PFSK-1 (cell line): ENCODE measurements at regions not wholly inside any gene's neighbourhood (a gene's known extent, or its start where the extent isn't known, plus 50 kb on each side); places are given as distances from the start of the nearest gene placed in this dataset.

Source experiments
- FOXP2 ChIP-seq: optimal IDR thresholded peaks from 2 replicates; pipeline ENCODE3; 2011; ENCODE audit warnings: borderline replicate concordance, control low read depth, inconsistent platforms; ENCODE audit not compliant: insufficient read depth; ENCODE audit errors: extremely low read length, extremely low read depth
- POLR2AphosphoS5 ChIP-seq: IDR thresholded peaks from 2 replicates; pipeline ENCODE4 v1.6.1; 2012; ENCODE audit warnings: low read depth, mild to moderate bottlenecking, control low read depth, low read length, moderate library complexity
- SIN3A ChIP-seq: IDR thresholded peaks from 2 replicates; pipeline ENCODE4 v1.6.1; 2012; ENCODE audit warnings: mild to moderate bottlenecking, low read length, moderate library complexity, borderline replicate concordance; ENCODE audit not compliant: insufficient read depth
- TAF1 ChIP-seq: IDR thresholded peaks from 2 replicates; pipeline ENCODE4 v1.6.1; 2012; ENCODE audit warnings: low read length, control low read depth, borderline replicate concordance; ENCODE audit not compliant: insufficient read depth
- TF ChIP-seq, protein P1 (sequence below), 2 experiments: IDR thresholded peaks; 2 replicates each; pipeline versions ENCODE4 v1.6.1 to v1.8.0; 2011 to 2012; ENCODE audit warnings: low read depth in 2 of 2, low read length in 2 of 2, control low read depth in 1 of 2, inconsistent platforms in 1 of 2, mild to moderate bottlenecking in 1 of 2, moderate library complexity in 1 of 2; ENCODE audit not compliant: insufficient read depth in 1 of 2

DNA sequence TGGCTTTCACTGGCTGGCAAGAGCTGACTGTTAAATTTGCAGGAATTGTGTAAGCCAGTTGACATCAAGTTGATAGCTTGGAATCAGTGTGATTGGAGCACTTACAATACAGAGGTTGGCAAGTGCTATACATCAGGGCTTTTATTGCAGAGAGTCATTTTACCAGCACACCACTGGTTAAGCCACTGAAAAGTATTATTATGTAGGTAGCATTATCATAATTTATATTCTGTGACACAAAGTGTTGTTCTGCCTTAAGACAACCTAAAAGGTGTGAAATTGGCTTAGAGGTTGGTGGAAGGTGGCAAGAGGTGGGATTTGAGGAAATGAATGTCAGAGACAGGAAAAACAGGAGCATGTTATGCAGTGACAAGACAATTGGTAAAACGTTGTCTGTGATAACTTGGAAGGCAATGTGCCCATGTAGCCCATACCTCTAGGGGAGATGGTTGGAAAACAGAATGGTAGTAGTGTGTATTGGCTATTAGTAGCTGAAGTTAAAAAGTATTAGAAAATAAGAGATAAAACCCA lies 172.9 kb upstream of the PRICKLE1 start:
- TF ChIP-seq TAF1: no peak
- no peak for TF ChIP-seq SIN3A
- TF ChIP-seq, protein P1, sequence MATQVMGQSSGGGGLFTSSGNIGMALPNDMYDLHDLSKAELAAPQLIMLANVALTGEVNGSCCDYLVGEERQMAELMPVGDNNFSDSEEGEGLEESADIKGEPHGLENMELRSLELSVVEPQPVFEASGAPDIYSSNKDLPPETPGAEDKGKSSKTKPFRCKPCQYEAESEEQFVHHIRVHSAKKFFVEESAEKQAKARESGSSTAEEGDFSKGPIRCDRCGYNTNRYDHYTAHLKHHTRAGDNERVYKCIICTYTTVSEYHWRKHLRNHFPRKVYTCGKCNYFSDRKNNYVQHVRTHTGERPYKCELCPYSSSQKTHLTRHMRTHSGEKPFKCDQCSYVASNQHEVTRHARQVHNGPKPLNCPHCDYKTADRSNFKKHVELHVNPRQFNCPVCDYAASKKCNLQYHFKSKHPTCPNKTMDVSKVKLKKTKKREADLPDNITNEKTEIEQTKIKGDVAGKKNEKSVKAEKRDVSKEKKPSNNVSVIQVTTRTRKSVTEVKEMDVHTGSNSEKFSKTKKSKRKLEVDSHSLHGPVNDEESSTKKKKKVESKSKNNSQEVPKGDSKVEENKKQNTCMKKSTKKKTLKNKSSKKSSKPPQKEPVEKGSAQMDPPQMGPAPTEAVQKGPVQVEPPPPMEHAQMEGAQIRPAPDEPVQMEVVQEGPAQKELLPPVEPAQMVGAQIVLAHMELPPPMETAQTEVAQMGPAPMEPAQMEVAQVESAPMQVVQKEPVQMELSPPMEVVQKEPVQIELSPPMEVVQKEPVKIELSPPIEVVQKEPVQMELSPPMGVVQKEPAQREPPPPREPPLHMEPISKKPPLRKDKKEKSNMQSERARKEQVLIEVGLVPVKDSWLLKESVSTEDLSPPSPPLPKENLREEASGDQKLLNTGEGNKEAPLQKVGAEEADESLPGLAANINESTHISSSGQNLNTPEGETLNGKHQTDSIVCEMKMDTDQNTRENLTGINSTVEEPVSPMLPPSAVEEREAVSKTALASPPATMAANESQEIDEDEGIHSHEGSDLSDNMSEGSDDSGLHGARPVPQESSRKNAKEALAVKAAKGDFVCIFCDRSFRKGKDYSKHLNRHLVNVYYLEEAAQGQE (IDR thresholded peaks at IDR 0.05; ENCODE audit: insufficient read depth in 1 of 2, low read depth in 2 of 2, low read length in 2 of 2): no peak
- no peak for TF ChIP-seq POLR2AphosphoS5
- TF ChIP-seq FOXP2: no peak

- TF ChIP-seq FOXP2 (no peak), TAF1 (no peak), SIN3A (no peak)
- TF ChIP-seq, protein P1 (IDR thresholded peaks at IDR 0.05; ENCODE audit: insufficient read depth in 1 of 2, low read depth in 2 of 2, low read length in 2 of 2): no peak
Observed at GRCh38 chr12:42761601-42762350, 172.2 kb upstream of the PRICKLE1 start.

DNA sequence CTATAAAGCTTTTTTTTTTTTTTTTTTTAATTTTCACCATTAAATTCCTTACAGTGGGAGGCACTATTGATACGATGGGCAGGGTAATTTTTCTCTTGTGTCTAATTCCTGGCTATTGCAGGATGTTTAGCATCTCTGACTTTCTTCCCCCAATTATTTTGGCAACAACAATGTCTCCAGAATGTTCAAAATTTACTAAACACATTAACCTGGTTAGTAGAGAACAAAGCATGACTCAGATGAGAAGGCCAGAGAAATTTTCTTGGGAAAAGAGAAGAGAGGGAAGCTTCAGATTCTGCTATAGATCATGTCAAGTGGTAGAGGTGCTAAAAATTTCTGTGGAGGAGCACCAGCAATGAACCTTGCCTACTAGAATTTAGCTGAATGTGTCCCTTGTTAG lies 171.5 kb upstream of the PRICKLE1 start:
- TF ChIP-seq SIN3A: no peak

DNA sequence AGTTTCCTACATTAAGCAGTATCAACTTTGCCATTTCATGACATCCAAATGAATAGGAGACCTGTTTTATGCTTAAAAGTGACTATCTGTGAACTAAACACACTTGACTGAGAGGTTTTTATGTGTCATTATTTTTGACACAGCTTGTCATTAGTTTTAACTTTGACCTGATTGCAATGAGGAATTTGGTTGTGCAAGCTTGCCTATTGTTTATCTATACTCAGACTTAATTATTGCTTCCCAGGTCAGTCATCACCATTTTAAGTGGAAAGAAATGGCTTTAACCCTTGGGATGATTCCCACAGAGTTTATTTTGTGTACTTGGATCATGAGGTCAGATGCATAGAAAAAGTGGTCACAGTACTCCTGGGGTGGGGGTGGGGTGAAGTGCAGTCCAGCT lies 171.0 kb upstream of the PRICKLE1 start:
- TF ChIP-seq, protein P1 (IDR thresholded peaks at IDR 0.05; ENCODE audit: insufficient read depth in 1 of 2, low read depth in 2 of 2, low read length in 2 of 2): no peak
- TF ChIP-seq TAF1 (no peak), FOXP2 (no peak), POLR2AphosphoS5 (no peak), SIN3A (no peak)

GRCh38 chr12:42759622-42760273 lies 170.2 kb upstream of the PRICKLE1 start:
- TF ChIP-seq SIN3A (no peak), FOXP2 (no peak), POLR2AphosphoS5 (no peak), TAF1 (no peak)
- TF ChIP-seq, protein P1 (IDR thresholded peaks at IDR 0.05; ENCODE audit: insufficient read depth in 1 of 2, low read depth in 2 of 2, low read length in 2 of 2): no peak
